NCI-H146 treated with DMSO at 0.1 percent for 48 hours (cell line): ENCODE measurements at regions not wholly inside any gene's neighbourhood (a gene's known extent, or its start where the extent isn't known, plus 50 kb on each side); places are given as distances from the start of the nearest gene placed in this dataset.

Experiments used
- DNase-seq: peaks from one replicate; lab custom pipeline; 2025; ENCODE audit not compliant: unreplicated experiment; lab: John Stamatoyannopoulos, UW

- no peak for DNase-seq
Observed at GRCh38 chr3:83882701-83883100, 1076.1 kb upstream of the CADM2 start.

GRCh38 chr3:83890039-83890762 lies 1068.6 kb upstream of the CADM2 start:
- no peak for DNase-seq

GRCh38 chr3:83890763-83891135 lies 1068.0 kb upstream of the CADM2 start:
- DNase-seq = no peak

- no peak for DNase-seq
Observed at GRCh38 chr3:83894223-83894622, 1064.6 kb upstream of the CADM2 start.

- no peak for DNase-seq
Observed at GRCh38 chr3:83895892-83896291, 1062.9 kb upstream of the CADM2 start.

- DNase-seq = no peak
Observed at GRCh38 chr3:83902787-83903533, 1055.8 kb upstream of the CADM2 start.

GRCh38 chr3:83913381-83913780 lies 1045.4 kb upstream of the CADM2 start:
- no peak for DNase-seq

GRCh38 chr3:83926291-83926690 lies 1032.5 kb upstream of the CADM2 start:
- no peak for DNase-seq

- no peak for DNase-seq
Observed at GRCh38 chr3:83928391-83928790, 1030.4 kb upstream of the CADM2 start.

- DNase-seq = no peak
Observed at GRCh38 chr3:83928903-83929302, 1029.9 kb upstream of the CADM2 start.

- no peak for DNase-seq
Observed at GRCh38 chr3:83934192-83935021, 1024.4 kb upstream of the CADM2 start.

GRCh38 chr3:83938491-83938890 lies 1020.3 kb upstream of the CADM2 start:
- DNase-seq = no peak

- no peak for DNase-seq
Observed at GRCh38 chr3:83941990-83942745, 1016.6 kb upstream of the CADM2 start.

- DNase-seq = no peak
Observed at GRCh38 chr3:83946049-83946448, 1012.7 kb upstream of the CADM2 start.

GRCh38 chr3:83946554-83946953 lies 1012.2 kb upstream of the CADM2 start:
- no peak for DNase-seq

- no peak for DNase-seq
Observed at GRCh38 chr3:83948771-83949170, 1010.0 kb upstream of the CADM2 start.

GRCh38 chr3:83953417-83954089 lies 1005.2 kb upstream of the CADM2 start:
- DNase-seq = no peak

GRCh38 chr3:83956431-83956830 lies 1002.4 kb upstream of the CADM2 start:
- DNase-seq = no peak

- DNase-seq = no peak
Observed at GRCh38 chr3:83968356-83968755, 990.4 kb upstream of the CADM2 start.

- DNase-seq = no peak
Observed at GRCh38 chr3:83971666-83972065, 987.1 kb upstream of the CADM2 start.
